Activated T-cell treated with anti-CD3 and anti-CD28 coated beads, Interleukin-2, amount 50 U/mL, for 48 hours (primary cell): ENCODE measurements at regions not wholly inside any gene's neighbourhood (a gene's known extent, or its start where the extent isn't known, plus 50 kb on each side); places are given as distances from the start of the nearest gene placed in this dataset.

Source experiments
- DNase-seq, 2 experiments: peaks; one replicate each; pipeline ENCODE4 v3.0.0-alpha.2; 2020

DNA sequence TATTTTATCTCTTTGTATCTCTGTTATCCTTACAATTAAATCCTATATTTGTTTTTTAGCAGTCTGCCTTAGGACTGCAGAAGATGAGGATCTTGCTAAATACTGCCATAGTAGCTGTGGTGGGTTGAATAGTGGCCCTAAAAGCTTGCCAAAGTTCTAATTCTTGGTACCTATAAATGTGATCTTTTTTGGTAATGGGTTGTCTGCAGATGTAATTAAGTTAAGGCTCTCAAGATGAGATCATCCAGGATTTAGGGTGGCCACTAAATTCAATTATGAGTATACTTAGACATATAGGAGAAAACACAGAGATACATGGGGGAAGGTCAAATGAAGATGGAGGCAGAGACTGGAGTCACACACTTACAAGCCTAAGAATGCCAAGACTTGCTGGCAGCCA lies 1753.7 kb downstream of the RPA4 start:
- no peak for DNase-seq

DNA sequence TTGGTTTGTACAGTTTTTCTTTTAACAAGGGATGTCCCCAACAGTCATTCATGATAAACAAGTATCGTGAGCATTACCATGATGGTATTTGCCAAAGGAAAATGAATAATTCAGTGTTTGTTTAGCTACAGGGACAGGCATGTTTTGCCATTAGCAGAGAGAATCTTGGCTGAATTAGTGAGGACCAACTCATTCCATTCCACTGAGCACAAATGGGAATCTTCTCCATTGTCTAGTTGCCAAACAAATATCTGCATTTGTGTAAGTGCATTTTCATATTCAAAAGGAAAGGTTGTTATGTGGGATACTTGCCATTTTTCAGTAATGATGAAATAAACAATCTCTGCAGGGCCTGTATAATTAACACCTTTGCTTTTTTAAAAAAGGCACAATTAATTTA lies 1762.6 kb downstream of the RPA4 start:
- DNase-seq: no peak

DNA sequence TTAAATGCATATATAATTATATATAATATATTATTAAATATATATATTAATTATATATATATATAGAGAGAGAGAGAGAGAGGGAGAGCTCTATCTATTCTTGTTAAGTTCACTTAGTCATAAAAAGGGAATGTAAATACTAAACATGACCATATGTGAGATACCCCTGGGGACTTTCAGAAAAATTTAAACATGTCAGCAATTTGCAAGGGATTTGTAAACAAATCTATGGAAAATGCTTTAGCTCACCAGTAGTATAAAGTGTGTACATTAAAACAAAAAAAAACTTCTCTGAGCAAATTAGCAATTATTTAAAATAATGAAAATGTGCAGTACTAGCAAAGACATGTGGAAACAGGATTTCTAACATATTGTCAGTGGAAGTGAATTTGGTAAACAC lies 1755.5 kb downstream of the PCDH19 start:
- no peak for DNase-seq
